DND-41 (cell line): ENCODE measurements at regions not wholly inside any gene's neighbourhood (a gene's known extent, or its start where the extent isn't known, plus 50 kb on each side); places are given as distances from the start of the nearest gene placed in this dataset.

Experiments used
- EZH2 ChIP-seq: IDR thresholded peaks from 3 replicates; pipeline ENCODE4 v1.6.1; 2012; ENCODE audit warnings: borderline replicate concordance, low read depth, mild to moderate bottlenecking, moderate library complexity, low read length, inconsistent platforms; ENCODE audit not compliant: severe bottlenecking
- TF ChIP-seq, protein P1 (sequence below): IDR thresholded peaks from 2 replicates; pipeline ENCODE4 v1.5.1; 2012; ENCODE audit warnings: borderline replicate concordance, low read length, moderate library complexity, mild to moderate bottlenecking; ENCODE audit not compliant: poor library complexity, severe bottlenecking; ENCODE audit errors: extremely low read depth

DNA sequence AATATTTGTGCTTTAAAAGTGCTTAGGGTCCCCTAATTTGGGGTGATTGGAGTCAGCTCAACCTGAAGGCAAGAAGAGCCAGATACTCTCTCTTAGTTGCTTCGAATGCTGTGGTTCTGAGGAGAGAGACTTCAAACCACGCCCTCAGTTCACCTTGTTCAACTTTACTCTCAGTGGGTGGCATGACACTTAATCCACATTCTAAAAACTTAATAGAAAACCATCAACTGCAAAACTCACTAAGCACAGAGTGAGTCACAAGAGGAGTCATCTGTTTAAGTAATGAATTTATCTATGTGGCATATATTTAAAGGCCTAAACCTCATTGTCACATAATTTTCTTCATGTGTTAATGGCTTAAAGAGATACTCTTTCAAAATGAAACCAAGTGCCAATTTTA, 99.5 kb upstream of the SLC4A4 start:
- TF ChIP-seq, protein P1, sequence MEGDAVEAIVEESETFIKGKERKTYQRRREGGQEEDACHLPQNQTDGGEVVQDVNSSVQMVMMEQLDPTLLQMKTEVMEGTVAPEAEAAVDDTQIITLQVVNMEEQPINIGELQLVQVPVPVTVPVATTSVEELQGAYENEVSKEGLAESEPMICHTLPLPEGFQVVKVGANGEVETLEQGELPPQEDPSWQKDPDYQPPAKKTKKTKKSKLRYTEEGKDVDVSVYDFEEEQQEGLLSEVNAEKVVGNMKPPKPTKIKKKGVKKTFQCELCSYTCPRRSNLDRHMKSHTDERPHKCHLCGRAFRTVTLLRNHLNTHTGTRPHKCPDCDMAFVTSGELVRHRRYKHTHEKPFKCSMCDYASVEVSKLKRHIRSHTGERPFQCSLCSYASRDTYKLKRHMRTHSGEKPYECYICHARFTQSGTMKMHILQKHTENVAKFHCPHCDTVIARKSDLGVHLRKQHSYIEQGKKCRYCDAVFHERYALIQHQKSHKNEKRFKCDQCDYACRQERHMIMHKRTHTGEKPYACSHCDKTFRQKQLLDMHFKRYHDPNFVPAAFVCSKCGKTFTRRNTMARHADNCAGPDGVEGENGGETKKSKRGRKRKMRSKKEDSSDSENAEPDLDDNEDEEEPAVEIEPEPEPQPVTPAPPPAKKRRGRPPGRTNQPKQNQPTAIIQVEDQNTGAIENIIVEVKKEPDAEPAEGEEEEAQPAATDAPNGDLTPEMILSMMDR, result no peak
- TF ChIP-seq EZH2, result no peak
